Right lobe of liver (tissue), 6 donors: ENCODE measurements at regions not wholly inside any gene's neighbourhood (a gene's known extent, or its start where the extent isn't known, plus 50 kb on each side); places are given as distances from the start of the nearest gene placed in this dataset.
A peak's percentile ranks its signal among the peaks of the same experiment; 100 is the strongest.

Experiments
- ATAC-seq, 4 donors: fragments of 200-7000 bp; cut with Tn5 transposase; one replicate each; pipeline ENCODE4 v1.9.1; 2020; ENCODE audit warnings: mild to moderate bottlenecking in 4 of 4, moderate library complexity in 4 of 4
- DNase-seq, 3 donors: peaks; one replicate each; pipeline ENCODE4 v3.0.0-alpha.2; 2020
- H3K27ac ChIP-seq, 3 donors: fragments of 200-600 bp; one replicate each; pipeline ENCODE4 v1.8.0; 2022
- H3K27me3 ChIP-seq, 2 donors: fragments of 200-600 bp; one replicate each; pipeline ENCODE4 v1.8.0; 2022
- H3K36me3 ChIP-seq, 4 donors: fragments of 200-600 bp; sonication (generic) in 1 of 4; one replicate each; pipeline versions ENCODE4 v1.5.1 to v1.8.0; 2017 to 2022; ENCODE audit warnings: control low read depth in 1 of 4
- H3K4me1 ChIP-seq, 4 donors: fragments of 200-600 bp; sonication (generic) in 1 of 4; one replicate each; pipeline versions ENCODE4 v1.5.1 to v1.8.0; 2017 to 2022; ENCODE audit warnings: control low read depth in 1 of 4
- H3K4me3 ChIP-seq, 3 donors: fragments of 200-600 bp; one replicate each; pipeline ENCODE4 v1.8.0; 2022
- H3K9me3 ChIP-seq, 4 donors: fragments of 200-600 bp; sonication (generic) in 1 of 4; one replicate each; pipeline versions ENCODE4 v1.5.1 to v1.8.0; 2017 to 2022; ENCODE audit warnings: control low read depth in 1 of 4
- CTCF ChIP-seq, 4 donors: fragments of 200-600 bp in 3 of 4; fragments of 450-650 bp in 1 of 4; IDR thresholded peaks; one replicate each; pipeline versions ENCODE4 v1.5.1 to v1.8.0; 2016 to 2022; ENCODE audit warnings: antibody characterized with exemption in 4 of 4, mild to moderate bottlenecking in 2 of 4
- POLR2A ChIP-seq: fragments of 450-650 bp; IDR thresholded peaks from one replicate; pipeline ENCODE4 v1.6.1; 2017; ENCODE audit warnings: antibody characterized with exemption, mild to moderate bottlenecking
- WGBS: methylation state at CpG from one replicate; pipeline ENCODE4 v1.1.6; 2018; ENCODE audit warnings: low coverage, low lambda C conversion rate; ENCODE audit not compliant: insufficient coverage; ENCODE audit errors: missing lambda C conversion rate; 5-methylcytosine and 5-hydroxymethylcytosine counted together
- intact Hi-C, 2 donors: fragments of 100-400 bp; cut with DNase I; formaldehyde crosslinking; loops; one replicate each; pipeline versions ENCODE4 v1.11.2 to v1.14.1; 2022
- donor health status: DM: no; HTN: yes; CAD: no.
- donor health status: DM: no; HTN: no; CAD: no.
- donor health status: DM: no; HTN: no; CAD: no.
- donor health status: DM: no; HTN: yes; CAD: no.
- donor health status: DM: no; HTN: yes; CAD: no.

GRCh38 chr1:36625253-36625934, 142.7 kb upstream of the CSF3R start:
- no peak for ATAC-seq
- Histone ChIP-seq H3K9me3 (peaks cover 0 to 3% (median 0%) of the 10 kb centered on the region in 4 donors), H3K27ac (no peak overlapping the region), H3K4me1 (peaks cover 0 to 4% (median 0%) of the 10 kb centered on the region in 4 donors), H3K4me3 (no peak overlapping the region), H3K27me3 (no peaks in the 10 kb centered on the region), H3K36me3 (no peaks in the 10 kb centered on the region)
- DNase-seq = no peak
- no peak for TF ChIP-seq CTCF (IDR thresholded peaks at IDR 0.05)
- no peak for TF ChIP-seq POLR2A
- intact Hi-C loops = no loop called here
- WGBS = 70% methylated on average over 5 of the region's 6 CpGs

- Histone ChIP-seq H3K4me3 (no peak overlapping the region), H3K4me1 (peaks cover 0 to 4% (median 0%) of the 10 kb centered on the region in 4 donors), H3K27me3 (no peaks in the 10 kb centered on the region), H3K27ac (no peak overlapping the region), H3K9me3 (peaks cover 0 to 3% (median 0%) of the 10 kb centered on the region in 4 donors), H3K36me3 (no peaks in the 10 kb centered on the region)
- DNase-seq (no peak), ATAC-seq (no peak)
- intact Hi-C loops = no loop called here
- TF ChIP-seq CTCF (IDR thresholded peaks at IDR 0.05) (no peak), POLR2A (no peak)
- WGBS = no CpG with 5 or more reads among the region's 2 CpGs
These were observed 141.8 kb upstream of the CSF3R start for GRCh38 chr1:36624466-36624865.

- Histone ChIP-seq H3K9me3 (peaks cover 0 to 3% (median 0%) of the 10 kb centered on the region in 4 donors), H3K27me3 (no peaks in the 10 kb centered on the region), H3K4me3 (no peak overlapping the region), H3K36me3 (no peaks in the 10 kb centered on the region), H3K27ac (no peak overlapping the region), H3K4me1 (peaks cover 0 to 4% (median 0%) of the 10 kb centered on the region in 4 donors)
- peak; percentile 89 to 98 (median 94) for ATAC-seq
- peak in 2 of 3 donors; percentile 58 to 65 for DNase-seq
- TF ChIP-seq POLR2A (no peak), CTCF (IDR thresholded peaks at IDR 0.05) (no peak)
- intact Hi-C loops = no loop called here
- WGBS = 34% methylated on average over 11 of the region's 13 CpGs
These were observed 140.3 kb upstream of the CSF3R start for GRCh38 chr1:36622741-36623648.

- TF ChIP-seq CTCF (IDR thresholded peaks at IDR 0.05) (no peak), POLR2A (no peak)
- no peak for DNase-seq
- no peak for ATAC-seq
- Histone ChIP-seq H3K9me3 (peaks cover 0 to 3% (median 0%) of the 10 kb centered on the region in 4 donors), H3K27me3 (no peaks in the 10 kb centered on the region), H3K4me3 (no peak overlapping the region), H3K4me1 (peaks cover 0 to 4% (median 0%) of the 10 kb centered on the region in 4 donors), H3K27ac (no peak overlapping the region), H3K36me3 (no peaks in the 10 kb centered on the region)
- intact Hi-C loops = no loop called here
- WGBS = no CpG with 5 or more reads among the region's 2 CpGs
These were observed 138.8 kb upstream of the CSF3R start for GRCh38 chr1:36621531-36621930.
